Endothelial cell of umbilical vein (primary cell): ENCODE measurements at regions not wholly inside any gene's neighbourhood (a gene's known extent, or its start where the extent isn't known, plus 50 kb on each side); places are given as distances from the start of the nearest gene placed in this dataset.

Experiments used
- BruUV-seq: library from RNA; stranded (reverse); fragments of 400-500 nt; replicated peaks from 2 replicates; lab custom pipeline; 2021; lab: Mats Ljungman, UMichigan
- CTCF ChIA-PET: fragments of 300-600, 350-600 bp; sonication (Branson Sonifier 250); formaldehyde crosslinking; loops from one replicate; lab custom pipeline; 2021; ENCODE audit warnings: antibody characterized with exemption, inconsistent platforms; lab: Charles Lee
- POLR2A ChIA-PET: fragments of 300-600, 350-600 bp; sonication (Branson Sonifier 250); formaldehyde crosslinking; loops from one replicate; lab custom pipeline; 2021; ENCODE audit warnings: antibody characterized with exemption, inconsistent platforms; lab: Charles Lee
- DNase-seq: peaks from one replicate; pipeline ENCODE4 v3.0.0-alpha.2; 2011; ENCODE audit warnings: low read depth, low spot score
- FAIRE-seq: peaks from 2 replicates; lab custom pipeline; 2011; peaks lifted over from hg19 to GRCh38; lab: Jason Lieb, UNC
- H2AFZ ChIP-seq: 2 replicates; pipeline ENCODE4 v1.6.0; 2012; ENCODE audit warnings: low read depth, low read length, control low read depth, inconsistent platforms
- H3K27ac ChIP-seq: 2 replicates; pipeline ENCODE4 v1.5.1; 2011; ENCODE audit warnings: low read depth, mild to moderate bottlenecking, control low read depth, low read length, moderate library complexity; ENCODE audit not compliant: insufficient read depth
- H3K27me3 ChIP-seq, 2 experiments: 2 replicates each; pipeline versions ENCODE4 v1.6.0 to v1.6.1; 2011; ENCODE audit warnings: low read length in 2 of 2, mixed read lengths in 1 of 2; ENCODE audit not compliant: control insufficient read depth in 2 of 2, insufficient read depth in 2 of 2
- H3K36me3 ChIP-seq, 2 experiments: 2 replicates in 1 of 2; 3 replicates in 1 of 2; pipeline ENCODE4 v1.5.1; 2011; ENCODE audit warnings: low read length in 2 of 2, mild to moderate bottlenecking in 1 of 2, moderate library complexity in 1 of 2; ENCODE audit not compliant: control insufficient read depth in 2 of 2, insufficient read depth in 2 of 2; ENCODE audit errors: extremely low read depth in 1 of 2
- H3K4me1 ChIP-seq: 3 replicates; pipeline ENCODE4 v1.5.1; 2011; ENCODE audit warnings: mild to moderate bottlenecking, low read length; ENCODE audit not compliant: control insufficient read depth, insufficient read depth; ENCODE audit errors: extremely low read depth
- H3K4me2 ChIP-seq: 2 replicates; pipeline ENCODE4 v1.6.1; 2011; ENCODE audit warnings: low read length, control low read depth, mixed read lengths; ENCODE audit not compliant: insufficient read depth
- H3K4me3 ChIP-seq, 3 experiments: fragments of 200-600 bp in 1 of 3; sonication (generic), shearing (Covaris generic) in 1 of 3; replicated peaks in 1 of 3; 2 replicates each; pipeline ENCODE4 v1.5.1; 2011 to 2016; ENCODE audit warnings: control low read depth in 3 of 3, low read length in 3 of 3, mild to moderate bottlenecking in 2 of 3, inconsistent platforms in 1 of 3, low read depth in 1 of 3, moderate library complexity in 1 of 3; ENCODE audit not compliant: insufficient read depth in 1 of 3
- H3K79me2 ChIP-seq: 2 replicates; pipeline ENCODE4 v1.6.0; 2012; ENCODE audit warnings: low read length, inconsistent platforms; ENCODE audit not compliant: control insufficient read depth, insufficient read depth
- H3K9ac ChIP-seq: replicated peaks from 2 replicates; pipeline ENCODE3; 2011; ENCODE audit warnings: low read length, control low read depth; ENCODE audit not compliant: insufficient read depth; ENCODE audit errors: extremely low read depth
- H3K9me1 ChIP-seq: replicated peaks from 3 replicates; pipeline ENCODE4 v1.6.0; 2011; ENCODE audit warnings: mild to moderate bottlenecking, low read length; ENCODE audit not compliant: control insufficient read depth, insufficient read depth; ENCODE audit errors: extremely low read depth
- H3K9me3 ChIP-seq: replicated peaks from 2 replicates; pipeline ENCODE4 v1.5.1; 2012; ENCODE audit warnings: low read length, inconsistent platforms; ENCODE audit not compliant: control insufficient read depth, insufficient read depth
- H4K20me1 ChIP-seq: replicated peaks from 2 replicates; pipeline ENCODE3; 2011; ENCODE audit warnings: mild to moderate bottlenecking, low read length; ENCODE audit not compliant: control insufficient read depth, insufficient read depth; ENCODE audit errors: extremely low read depth
- CTCF ChIP-seq, 2 donors: IDR thresholded peaks; 1 replicate in 1 of 2; 2 replicates in 1 of 2; pipeline ENCODE4 v1.5.1; 2011; ENCODE audit warnings: low read length in 2 of 2, mild to moderate bottlenecking in 2 of 2, moderate library complexity in 2 of 2, control low read depth in 1 of 2, inconsistent platforms in 1 of 2, low read depth in 1 of 2; ENCODE audit not compliant: insufficient read depth in 1 of 2; ENCODE audit errors: extremely low read depth in 1 of 2
- EZH2 ChIP-seq: IDR thresholded peaks from 2 replicates; pipeline ENCODE4 v1.6.1; 2012; ENCODE audit warnings: borderline replicate concordance, low read depth, mild to moderate bottlenecking, moderate library complexity, low read length, inconsistent platforms; ENCODE audit not compliant: severe bottlenecking
- FOS ChIP-seq: IDR thresholded peaks from 2 replicates; pipeline ENCODE4 v1.6.1; 2011; ENCODE audit warnings: mild to moderate bottlenecking, low read length, moderate library complexity, borderline replicate concordance; ENCODE audit not compliant: insufficient read depth
- GATA2 ChIP-seq: IDR thresholded peaks from 2 replicates; pipeline ENCODE4 v1.7.0; 2011; ENCODE audit warnings: low read depth, mild to moderate bottlenecking, moderate library complexity, mixed read lengths, low read length; ENCODE audit not compliant: insufficient read length, insufficient read depth
- JUN ChIP-seq: IDR thresholded peaks from 2 replicates; pipeline ENCODE4 v1.6.1; 2011; ENCODE audit warnings: borderline replicate concordance, low read depth; ENCODE audit not compliant: insufficient read length, insufficient read depth
- MAX ChIP-seq: IDR thresholded peaks from 2 replicates; pipeline ENCODE4 v1.6.1; 2011; ENCODE audit not compliant: insufficient read depth, insufficient read length
- MYC ChIP-seq: IDR thresholded peaks from one replicate; pipeline ENCODE4 v1.6.1; 2011; ENCODE audit warnings: mild to moderate bottlenecking, low read depth, low read length
- POLR2AphosphoS5 ChIP-seq: IDR thresholded peaks from 2 replicates; pipeline ENCODE4 v1.6.1; 2012; ENCODE audit warnings: low read depth, mild to moderate bottlenecking, control low read depth, low read length, moderate library complexity; ENCODE audit not compliant: insufficient read depth
- dilution Hi-C: fragments of 300-500 bp; cut with MboI; formaldehyde crosslinking; loops from one replicate; pipeline ENCODE4 v1.15.0; 2019; ENCODE audit warnings: low sequenced_read_pairs; ENCODE audit not compliant: extremely low pct_ligation_motif_present
- intact Hi-C: fragments of 100-400 bp; cut with micrococcal nuclease; formaldehyde crosslinking; loops from one replicate; pipeline ENCODE4 v1.10.0; 2022

GRCh38 chr3:176920766-176921160 is 276.5 kb downstream of the TBL1XR1 start:
- TF ChIP-seq GATA2, result no peak
- no peak for TF ChIP-seq POLR2AphosphoS5
- TF ChIP-seq MYC, result no peak
- intact Hi-C loops, result no loop called here
- dilution Hi-C loops, result no loop called here
- Histone ChIP-seq H3K4me2 (peak overlapping the region; percentile 2), H3K36me3 (no peaks in the 10 kb centered on the region), H3K27me3 (peaks cover 0 to 2% of the 10 kb centered on the region in 2 experiments), H3K27ac (peak overlapping the region; percentile 38), H4K20me1 (no peaks in the 10 kb centered on the region), H3K79me2 (no peaks in the 10 kb centered on the region), H3K4me1 (peaks cover 8% of the 10 kb centered on the region), H3K9me1 (no peaks in the 10 kb centered on the region), H3K4me3 (no peak overlapping the region), H3K9me3 (no peaks in the 10 kb centered on the region), H3K9ac (peak overlapping the region; percentile 33), H2AFZ (peak overlapping the region; percentile 98)
- CTCF ChIA-PET, result interaction anchor here (1.0 to 1.6 kb wide), 3 partner anchors 12 to 48 kb away, joined by 3 to 4 read pairs (median 4); no protein-coding TSS in a partner anchor
- POLR2A ChIA-PET, result no interaction called here
- DNase-seq (peak; percentile 48), FAIRE-seq (peak; percentile 70)
- no TSS peak for BruUV-seq

DNA sequence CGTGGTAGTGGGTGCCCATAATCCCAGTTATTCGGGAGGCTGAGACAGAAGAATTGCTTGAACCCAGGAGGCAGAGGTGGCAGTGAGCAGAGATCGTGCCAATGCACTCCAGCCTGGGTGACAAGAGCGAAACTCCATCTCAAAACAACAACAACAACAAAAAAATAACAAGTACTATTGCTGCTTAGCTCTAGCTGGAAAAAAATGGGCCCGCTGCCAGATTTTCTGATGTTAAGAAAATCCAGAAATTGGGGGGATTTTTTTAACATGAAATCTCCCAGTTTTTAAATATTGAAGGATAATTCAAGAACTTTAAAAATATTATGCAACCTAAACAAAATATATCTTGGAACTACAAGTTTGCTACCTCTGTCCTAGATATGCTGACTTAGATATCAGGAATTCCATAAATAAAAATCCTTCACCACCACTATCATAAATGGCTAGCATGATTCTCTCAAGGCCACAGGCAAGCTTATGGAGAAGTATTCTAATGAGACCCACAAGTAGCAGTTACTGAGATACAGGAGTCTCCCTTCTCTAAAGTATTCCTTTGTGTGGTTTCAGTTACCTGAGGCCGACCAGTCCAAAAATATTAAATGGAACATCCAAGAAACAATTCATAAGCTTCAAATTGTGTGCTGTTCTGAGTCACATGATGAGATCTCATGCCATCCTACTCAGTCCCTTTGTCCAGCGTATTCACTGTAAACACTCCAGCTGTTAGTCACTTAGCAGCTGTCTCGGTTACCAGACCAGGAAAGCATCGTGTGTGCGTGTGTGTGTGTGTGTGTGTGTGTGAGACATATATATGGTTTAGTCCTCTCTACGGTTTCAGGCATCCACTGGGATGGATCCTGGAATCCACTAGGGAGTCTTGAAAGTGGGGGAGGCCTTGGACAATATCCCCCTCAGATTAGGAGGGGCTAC is 277.2 kb downstream of the TBL1XR1 start:
- H2AFZ ChIP-seq, result peak overlapping the region; percentile 98
- peaks cover 8% of the 10 kb centered on the region for H3K4me1 ChIP-seq
- H3K9me3 ChIP-seq, result no peaks in the 10 kb centered on the region
- POLR2A ChIA-PET, result no interaction called here
- H3K27me3 ChIP-seq, result peaks cover 0 to 2% of the 10 kb centered on the region in 2 experiments
- FAIRE-seq (no peak), DNase-seq (peak; percentile 42)
- peak overlapping the region; percentile 38 for H3K27ac ChIP-seq
- H3K36me3 ChIP-seq, result no peaks in the 10 kb centered on the region
- dilution Hi-C loops, result no loop called here
- no peaks in the 10 kb centered on the region for H3K9me1 ChIP-seq
- H3K79me2 ChIP-seq, result no peaks in the 10 kb centered on the region
- CTCF ChIA-PET, result interaction anchor here (1.0 to 1.6 kb wide), 3 partner anchors 12 to 47 kb away, joined by 3 to 4 read pairs (median 4); no protein-coding TSS in a partner anchor
- no TSS peak for BruUV-seq
- TF ChIP-seq JUN, result no peak
- no peak for TF ChIP-seq GATA2
- TF ChIP-seq CTCF (IDR thresholded peaks at IDR 0.05; ENCODE audit: extremely low read depth in 1 of 2, insufficient read depth in 1 of 2, low read depth in 1 of 2, low read length in 2 of 2), result no peak
- TF ChIP-seq MAX, result no peak
- no peak for TF ChIP-seq MYC
- TF ChIP-seq EZH2, result no peak
- no peak for TF ChIP-seq FOS
- H4K20me1 ChIP-seq, result no peaks in the 10 kb centered on the region
- H3K9ac ChIP-seq, result no peak overlapping the region
- peak overlapping the region; percentile 2 for H3K4me2 ChIP-seq
- H3K4me3 ChIP-seq, result no peak overlapping the region
- intact Hi-C loops, result no loop called here
